ENCODE measurements at regions not wholly inside any gene's neighbourhood (a gene's known extent, or its start where the extent isn't known, plus 50 kb on each side); places are given as distances from the start of the nearest gene placed in this dataset.

GRCh38 chrX:16222151-16222550, 54.9 kb downstream of the MAGEB17 start:
- DNase-seq: peak; percentile 77

- DNase-seq: no peak
Measured at GRCh38 chrX:16223385-16223784, 56.1 kb downstream of the MAGEB17 start.

DNA sequence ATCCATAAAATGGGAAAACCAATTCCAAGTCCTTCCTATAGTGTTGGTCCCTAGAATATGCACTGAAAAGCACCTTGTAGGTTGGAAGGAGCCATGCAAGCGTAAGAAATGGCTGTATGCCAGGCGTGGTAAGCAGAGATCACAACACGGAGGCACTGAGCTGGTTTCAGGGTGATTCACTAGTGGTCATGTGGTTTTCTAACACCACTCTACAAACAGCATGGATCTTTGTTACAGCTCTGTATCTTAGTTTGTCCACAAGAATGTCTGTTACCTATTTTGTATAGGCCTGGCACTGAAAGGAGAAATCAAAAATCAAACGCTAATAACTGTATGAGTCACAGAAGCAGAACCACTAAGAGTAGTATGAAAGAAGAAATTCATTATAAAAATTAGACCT, 71.9 kb downstream of the MAGEB17 start:
- peak; percentile 83 for DNase-seq

GRCh38 chrX:16240231-16240905, 73.1 kb downstream of the MAGEB17 start:
- no peak for DNase-seq

DNA sequence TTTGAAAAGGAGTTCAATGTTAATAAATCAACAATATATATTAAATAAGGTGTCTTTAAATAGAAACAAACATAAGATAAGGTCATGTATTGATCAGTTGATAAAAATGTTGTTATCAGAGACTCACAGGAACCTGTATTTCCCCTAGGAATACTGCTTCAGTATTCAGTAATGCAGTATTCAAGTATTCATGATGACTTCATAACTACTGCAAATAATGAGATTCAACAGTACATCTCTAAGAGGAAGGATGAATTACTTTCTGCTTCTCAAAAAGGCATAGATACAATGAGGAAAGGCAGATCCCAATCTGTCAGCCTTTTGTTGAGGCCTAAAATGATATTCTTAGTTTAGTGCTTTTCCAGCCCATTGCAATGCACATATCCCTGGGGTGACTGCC, 73.7 kb downstream of the MAGEB17 start:
- no peak for DNase-seq

- DNase-seq: peak; percentile 40
Measured at GRCh38 chrX:16250296-16250695, 83.0 kb downstream of the MAGEB17 start.

DNA sequence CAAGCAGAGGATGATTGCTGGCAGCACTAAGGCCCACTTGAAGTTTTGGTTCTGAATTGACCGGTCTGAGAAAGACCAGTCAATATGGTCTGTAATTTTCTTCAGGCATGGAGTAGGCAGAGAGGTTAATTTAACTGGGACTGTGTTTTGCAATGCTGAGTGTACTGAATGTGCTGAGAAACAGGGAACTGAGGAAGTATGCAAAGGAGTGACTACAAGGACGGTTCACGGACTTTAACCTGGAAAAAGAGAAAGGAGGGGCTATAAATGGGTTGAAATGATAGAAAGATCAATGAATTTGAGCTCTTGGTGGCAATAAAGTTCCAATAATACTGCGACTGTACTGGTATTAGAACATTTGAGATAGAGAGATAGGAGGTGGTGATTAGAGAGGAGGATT, 84.5 kb downstream of the MAGEB17 start:
- DNase-seq: no peak

- no peak for DNase-seq
Measured at GRCh38 chrX:16258882-16259281, 91.6 kb downstream of the MAGEB17 start.

DNA sequence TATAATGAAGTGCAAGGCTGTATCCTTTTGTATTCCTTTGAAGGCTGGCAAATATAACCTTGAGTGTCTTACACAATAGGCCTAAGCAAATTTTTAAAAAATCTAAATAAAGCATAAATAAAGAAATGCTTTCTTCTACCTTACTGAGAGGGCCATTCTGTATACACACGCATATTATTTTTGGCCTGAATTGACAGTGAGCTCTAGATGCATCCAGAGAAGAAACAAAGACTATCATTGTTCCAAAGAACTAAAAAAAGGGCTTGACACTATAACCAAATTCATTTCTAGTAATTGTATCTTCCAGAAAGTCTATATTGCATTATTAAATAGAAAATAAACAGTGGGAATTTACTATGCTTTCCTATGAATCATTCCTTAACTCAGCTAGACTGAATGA, 100.2 kb downstream of the MAGEB17 start:
- no peak for DNase-seq

DNA sequence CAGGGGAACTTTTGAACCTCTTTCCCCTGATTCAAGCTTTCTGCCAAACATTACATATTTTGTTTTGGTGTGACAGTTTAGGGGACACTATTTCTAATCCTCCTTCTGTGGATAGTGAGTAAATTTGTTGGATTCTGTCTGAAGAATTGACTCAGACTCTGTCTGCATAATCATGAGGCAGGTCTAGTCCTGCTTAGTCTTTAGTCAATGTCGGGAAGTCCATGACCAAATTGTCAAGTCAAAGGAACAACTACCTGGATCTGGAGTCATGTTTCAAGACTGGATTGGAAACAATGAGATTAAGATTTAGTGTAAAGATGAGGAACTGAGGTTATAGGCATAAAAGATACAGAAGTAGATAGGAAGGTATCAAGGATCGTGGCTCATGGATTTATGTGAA, 100.9 kb downstream of the MAGEB17 start:
- no peak for DNase-seq

DNA sequence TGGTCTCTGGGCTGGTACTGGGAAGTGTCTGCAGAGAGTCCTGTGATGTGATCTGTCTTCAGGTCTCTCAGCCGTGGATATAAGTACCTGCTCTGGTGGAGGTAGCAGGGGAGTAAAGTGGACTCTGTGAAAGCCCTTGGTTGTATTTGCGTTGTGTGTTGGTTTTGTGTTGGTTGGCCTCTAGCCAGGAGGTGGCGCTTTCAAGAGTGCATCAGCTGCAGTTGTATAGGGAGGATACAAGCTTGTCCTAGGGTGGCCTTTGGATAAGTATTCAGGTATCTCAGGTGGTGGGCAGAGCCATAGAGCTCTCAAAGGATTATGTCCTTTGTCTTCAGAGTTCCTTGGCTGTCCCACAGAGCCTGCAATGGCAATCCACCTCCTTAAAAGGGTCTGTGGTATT, 111.6 kb downstream of the MAGEB17 start:
- no peak for DNase-seq

- no peak for DNase-seq
Measured at GRCh38 chrX:16282209-16282608, 114.9 kb downstream of the MAGEB17 start.

DNA sequence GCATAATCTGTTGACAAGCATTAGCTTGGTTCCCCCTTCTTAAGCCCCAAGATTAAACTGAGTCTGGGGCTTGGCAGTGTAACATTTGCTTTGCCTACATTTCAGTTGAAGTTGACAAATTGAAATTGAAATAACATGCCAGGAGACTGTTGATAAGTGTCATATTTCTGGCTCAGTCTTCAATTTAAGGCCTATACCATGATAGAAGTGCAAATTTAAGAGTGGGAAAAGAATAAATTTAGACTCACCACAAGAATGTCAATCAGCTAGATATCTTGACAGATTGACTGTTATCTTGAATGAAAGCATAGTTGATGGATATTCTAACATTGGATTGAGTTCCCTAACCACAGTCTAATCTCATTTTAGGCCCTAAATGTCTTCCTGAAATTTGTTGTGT, 117.6 kb downstream of the MAGEB17 start:
- no peak for DNase-seq

DNA sequence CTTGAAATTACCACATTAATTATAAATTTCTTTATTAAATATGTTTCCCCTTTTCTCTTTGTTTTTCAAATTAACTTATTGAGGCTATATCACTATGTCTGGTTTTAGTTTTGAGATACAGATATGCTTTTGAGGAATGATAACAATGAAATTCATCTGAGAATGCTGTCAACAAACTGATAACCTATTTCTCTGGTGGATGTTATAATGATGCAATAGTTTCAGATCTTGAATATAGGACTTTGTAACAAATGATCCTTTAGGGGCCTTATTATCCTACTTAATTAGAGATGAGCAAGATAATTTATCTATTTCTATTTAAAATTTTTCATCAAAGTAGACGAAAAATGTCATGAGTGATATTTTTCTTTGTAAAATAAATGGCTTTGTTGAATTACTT, 123.7 kb downstream of the MAGEB17 start:
- no peak for DNase-seq

DNA sequence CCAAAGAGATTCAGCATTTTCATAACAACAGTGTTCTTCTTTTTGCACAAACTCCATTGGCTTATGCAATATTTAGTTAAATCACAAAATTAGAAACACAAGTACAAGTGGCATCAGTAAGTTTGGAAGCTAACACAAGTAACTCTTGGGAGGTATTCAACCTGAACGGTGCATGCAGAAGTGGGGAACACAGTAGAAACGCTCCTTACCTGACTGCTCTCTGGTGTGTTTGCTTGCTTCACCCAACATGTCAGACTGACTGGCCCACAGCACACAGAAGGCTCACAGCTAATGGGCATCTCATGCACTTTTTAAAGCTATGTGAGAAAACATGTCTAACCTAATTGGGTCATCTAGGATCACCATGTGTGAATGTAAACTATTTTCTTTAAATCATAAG, 133.6 kb downstream of the MAGEB17 start:
- DNase-seq: no peak

DNA sequence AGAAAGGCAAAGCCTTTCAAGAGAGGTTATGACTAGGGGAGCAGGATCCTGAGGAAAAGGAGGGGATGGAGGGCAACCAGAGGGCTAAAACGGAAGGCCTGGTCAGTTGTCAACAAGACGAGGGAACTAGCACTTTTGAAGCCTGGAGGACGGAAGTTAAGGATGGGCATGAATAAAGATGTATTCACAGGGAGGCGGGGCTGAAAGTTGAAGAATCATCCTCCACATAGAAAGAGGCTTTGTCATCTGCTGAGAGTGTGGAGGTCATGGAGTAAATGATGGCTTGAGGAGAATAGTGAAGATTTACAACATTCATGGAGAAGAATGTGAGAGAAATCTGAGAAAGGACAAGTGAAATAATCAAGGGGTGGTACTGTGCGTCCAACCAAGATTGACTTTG, 137.5 kb downstream of the MAGEB17 start:
- no peak for DNase-seq

DNA sequence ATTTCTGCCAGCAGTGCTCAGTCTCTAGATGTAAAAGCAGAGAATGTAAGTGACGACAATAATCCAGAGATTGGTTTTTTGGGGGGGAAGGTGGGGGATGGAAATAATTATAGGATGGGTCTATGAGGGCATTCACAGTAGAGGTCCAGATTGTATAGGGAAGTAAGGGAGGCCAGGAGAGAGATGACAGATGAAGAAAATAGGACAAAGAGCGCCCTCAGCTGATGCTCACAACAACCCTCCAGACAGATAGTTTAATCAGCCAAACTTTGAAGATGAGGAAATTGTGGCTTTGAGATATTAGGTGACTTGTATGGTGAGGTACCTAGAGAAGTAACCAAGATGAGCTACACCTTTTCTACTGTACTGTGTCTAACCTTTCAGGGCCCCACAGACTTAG, 137.9 kb downstream of the MAGEB17 start:
- no peak for DNase-seq

DNA sequence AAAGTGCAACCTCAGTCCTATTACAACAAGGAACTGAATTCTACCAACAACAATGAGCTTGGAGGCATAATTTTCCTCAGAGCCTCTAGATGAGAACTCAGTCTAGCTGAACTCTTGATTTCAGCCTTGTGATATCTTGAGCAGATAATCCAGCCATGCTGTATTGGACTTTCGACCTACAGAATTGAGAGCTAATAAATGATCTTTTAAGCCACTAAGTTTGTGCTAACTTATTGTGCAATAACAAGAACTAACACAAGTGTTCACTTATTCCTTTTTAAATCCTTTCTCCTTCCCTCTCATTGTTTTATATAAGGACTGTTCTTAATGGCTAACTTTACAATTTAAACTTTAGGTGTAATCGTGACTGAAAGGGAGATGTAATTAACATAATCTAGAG, 140.7 kb downstream of the MAGEB17 start:
- no peak for DNase-seq

DNA sequence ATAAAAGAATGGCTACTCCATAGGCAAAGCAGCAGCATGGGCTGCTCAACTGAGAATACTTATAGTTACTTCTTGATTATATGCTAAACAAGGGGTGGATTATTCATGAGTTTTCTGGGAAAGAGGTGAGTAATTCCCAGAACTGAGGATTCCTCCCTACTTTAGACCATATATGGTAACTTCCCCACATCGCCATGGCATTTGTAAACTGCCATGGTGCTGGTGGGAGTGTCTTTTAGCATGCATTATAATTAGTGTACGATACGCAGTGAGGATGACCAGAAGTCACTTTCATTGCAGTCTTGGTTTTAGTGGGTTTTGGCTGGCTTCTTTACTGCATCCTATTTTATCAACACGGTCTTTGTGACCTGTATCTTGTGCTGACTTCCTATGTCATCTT, 141.5 kb downstream of the MAGEB17 start:
- no peak for DNase-seq

DNA sequence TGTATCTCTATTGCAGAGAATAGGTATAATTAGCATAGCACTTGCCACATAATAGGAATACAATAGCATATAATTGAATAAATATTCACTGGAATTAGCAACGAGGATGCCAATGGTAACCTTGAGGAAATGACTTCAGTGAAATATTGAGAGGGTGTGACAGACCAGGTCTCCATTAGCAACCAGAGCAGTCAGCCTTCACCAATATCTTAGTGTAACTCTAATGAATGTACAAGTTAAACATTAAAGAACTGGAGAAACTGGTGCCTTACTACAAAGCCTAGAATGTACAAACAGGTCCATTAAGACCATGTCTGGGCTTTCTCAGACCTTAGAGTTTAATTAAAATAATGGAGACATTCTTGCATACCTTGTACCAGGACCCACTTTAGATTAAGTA, 143.0 kb downstream of the MAGEB17 start:
- no peak for DNase-seq

DNA sequence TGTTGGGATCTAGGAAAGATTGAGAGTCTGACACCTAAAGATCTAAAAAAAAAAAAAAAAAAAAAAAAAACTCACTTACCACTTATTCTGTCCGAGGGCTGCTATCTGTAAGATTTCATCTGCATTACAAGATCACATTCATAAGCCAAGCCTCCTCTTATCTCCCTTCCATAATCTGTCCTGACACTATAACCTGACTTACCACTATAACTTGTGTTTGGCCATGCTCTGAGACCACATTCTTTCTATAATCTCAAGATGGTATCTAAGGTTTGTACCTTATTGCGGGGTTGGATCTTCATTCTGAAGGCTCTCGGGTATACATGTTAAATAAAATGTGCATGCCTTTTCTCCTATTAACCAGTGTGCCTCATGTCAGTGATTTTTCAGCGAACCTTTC, 144.4 kb downstream of the MAGEB17 start:
- no peak for DNase-seq

DNA sequence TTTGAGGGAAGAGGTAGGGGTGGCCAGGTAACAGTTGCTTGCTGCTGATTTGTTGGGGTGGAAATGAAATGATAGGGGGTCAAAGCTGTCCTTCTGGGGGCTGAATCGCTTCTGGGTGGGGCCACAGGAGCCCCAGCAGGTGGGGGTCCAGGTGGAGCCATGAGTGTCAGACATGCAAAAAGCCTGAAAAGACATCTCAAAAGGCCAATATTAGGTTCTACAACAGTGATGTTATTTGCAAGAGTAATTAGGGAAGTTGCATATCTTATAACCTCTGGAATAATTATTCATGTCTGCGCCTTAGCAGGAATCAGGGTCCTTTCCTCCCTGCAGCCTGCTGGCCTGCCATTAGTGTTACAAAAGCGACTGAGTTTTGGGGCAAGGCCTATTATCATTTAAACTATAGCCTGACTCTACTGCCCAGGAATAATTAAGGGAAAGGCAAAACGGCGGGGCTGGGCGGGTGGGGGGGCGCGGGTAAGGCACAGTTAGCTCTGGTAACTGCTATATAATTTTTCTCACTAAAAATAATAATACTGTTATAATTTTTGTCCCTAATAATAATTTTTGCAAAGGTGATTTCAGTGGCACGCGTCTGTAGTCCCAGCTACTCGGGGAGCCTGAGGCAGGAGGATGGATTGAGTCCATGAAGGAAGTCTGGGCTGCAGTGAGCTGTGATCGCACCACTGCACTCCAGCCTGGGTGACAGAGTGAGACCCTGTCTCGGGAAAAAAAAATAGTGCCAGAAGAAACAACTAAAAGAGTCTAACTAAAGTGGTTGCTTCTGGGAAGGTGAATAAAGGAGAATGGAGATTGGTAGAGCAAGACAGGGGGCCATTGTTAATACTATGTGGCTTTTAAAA, 145.7 kb downstream of the MAGEB17 start:
- DNase-seq: no peak

DNA sequence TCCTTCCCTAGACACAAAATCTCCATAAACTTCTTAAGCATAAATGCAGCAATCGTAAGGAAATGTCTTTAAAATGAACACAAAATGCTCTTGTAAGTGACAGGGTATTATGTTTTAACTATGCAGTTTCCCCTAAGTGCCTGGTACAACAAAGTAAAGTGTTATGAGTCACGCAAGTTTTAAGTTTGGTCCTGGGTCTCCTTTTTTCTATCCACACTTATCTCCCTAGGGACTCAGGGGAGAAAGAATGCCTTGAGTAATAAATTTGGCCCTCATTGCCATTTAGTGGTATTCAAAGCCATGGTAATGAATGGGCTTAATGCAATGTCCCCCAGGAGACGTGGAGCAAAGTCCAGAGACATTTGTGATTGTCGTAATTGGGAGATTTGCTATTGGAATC, 149.1 kb downstream of the MAGEB17 start:
- no peak for DNase-seq

- no peak for DNase-seq
Measured at GRCh38 chrX:16319929-16320328, 152.6 kb downstream of the MAGEB17 start.
